ENCODE measurements at regions not wholly inside any gene's neighbourhood (a gene's known extent, or its start where the extent isn't known, plus 50 kb on each side); places are given as distances from the start of the nearest gene placed in this dataset.

GRCh38 chr5:33346534-33346933 is 94.2 kb upstream of the TARS1 start:
- H3K27ac Mint-ChIP-seq, result no peak overlapping the region
- no peak for DNase-seq
- no peaks in the 10 kb centered on the region for H3K4me1 Mint-ChIP-seq (ENCODE audit: low read depth)
- H3K27me3 Mint-ChIP-seq, result no peaks in the 10 kb centered on the region
- no peaks in the 10 kb centered on the region for H3K36me3 Mint-ChIP-seq (ENCODE audit: low read depth)
- no peaks in the 10 kb centered on the region for H3K9me3 Mint-ChIP-seq
- no peak overlapping the region for H3K4me3 Mint-ChIP-seq

DNA sequence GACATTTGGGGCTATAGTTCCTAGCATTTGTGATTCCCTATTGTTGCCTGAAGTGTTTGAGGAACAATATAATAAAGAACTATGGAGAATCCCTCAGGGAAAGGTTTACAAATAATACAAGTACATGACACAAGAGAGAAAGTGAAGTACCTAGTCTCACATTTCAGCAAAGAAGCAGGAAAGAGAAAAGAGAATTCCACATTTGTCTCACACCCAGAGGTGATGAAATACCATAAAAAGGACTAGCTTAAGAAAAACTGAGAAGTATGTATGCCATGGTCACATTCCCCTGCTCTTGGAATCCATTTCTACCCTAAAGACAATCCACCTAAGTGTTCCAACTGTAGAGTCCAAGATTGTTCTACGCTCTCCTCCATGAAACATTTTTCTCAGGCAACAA is 79.0 kb upstream of the TARS1 start:
- H3K4me3 Mint-ChIP-seq, result no peak overlapping the region
- no peaks in the 10 kb centered on the region for H3K36me3 Mint-ChIP-seq (ENCODE audit: low read depth)
- H3K4me1 Mint-ChIP-seq (ENCODE audit: low read depth), result peaks cover 3% of the 10 kb centered on the region
- DNase-seq, result no peak
- H3K27ac Mint-ChIP-seq, result no peak overlapping the region
- peaks cover 3% of the 10 kb centered on the region for H3K27me3 Mint-ChIP-seq
- H3K9me3 Mint-ChIP-seq, result peaks cover 3% of the 10 kb centered on the region

GRCh38 chr5:33362915-33363314 is 77.8 kb upstream of the TARS1 start:
- Mint-ChIP-seq H3K4me1 (ENCODE audit: low read depth) (peaks cover 3% of the 10 kb centered on the region), H3K4me3 (no peak overlapping the region), H3K27me3 (peaks cover 3% of the 10 kb centered on the region), H3K9me3 (peaks cover 3% of the 10 kb centered on the region), H3K36me3 (ENCODE audit: low read depth) (no peaks in the 10 kb centered on the region), H3K27ac (no peak overlapping the region)
- no peak for DNase-seq

GRCh38 chr5:33363537-33363936 is 77.2 kb upstream of the TARS1 start:
- Mint-ChIP-seq H3K4me1 (ENCODE audit: low read depth) (peaks cover 3% of the 10 kb centered on the region), H3K4me3 (no peak overlapping the region), H3K27me3 (peaks cover 3% of the 10 kb centered on the region), H3K36me3 (ENCODE audit: low read depth) (no peaks in the 10 kb centered on the region), H3K9me3 (peaks cover 3% of the 10 kb centered on the region), H3K27ac (no peak overlapping the region)
- no peak for DNase-seq

GRCh38 chr5:33364406-33364805 is 76.4 kb upstream of the TARS1 start:
- no peak for DNase-seq
- no peaks in the 10 kb centered on the region for H3K36me3 Mint-ChIP-seq (ENCODE audit: low read depth)
- H3K27ac Mint-ChIP-seq, result no peak overlapping the region
- peaks cover 3% of the 10 kb centered on the region for H3K9me3 Mint-ChIP-seq
- peaks cover 3% of the 10 kb centered on the region for H3K4me1 Mint-ChIP-seq (ENCODE audit: low read depth)
- H3K4me3 Mint-ChIP-seq, result no peak overlapping the region
- peaks cover 3% of the 10 kb centered on the region for H3K27me3 Mint-ChIP-seq

GRCh38 chr5:33367416-33367815 is 73.3 kb upstream of the TARS1 start:
- Mint-ChIP-seq H3K27ac (no peak overlapping the region), H3K36me3 (ENCODE audit: low read depth) (no peaks in the 10 kb centered on the region), H3K27me3 (peaks cover 3% of the 10 kb centered on the region), H3K9me3 (peaks cover 3% of the 10 kb centered on the region), H3K4me1 (ENCODE audit: low read depth) (peaks cover 3% of the 10 kb centered on the region), H3K4me3 (no peak overlapping the region)
- DNase-seq, result no peak

- Mint-ChIP-seq H3K9me3 (peaks cover 3% of the 10 kb centered on the region), H3K36me3 (ENCODE audit: low read depth) (no peaks in the 10 kb centered on the region), H3K4me3 (no peak overlapping the region), H3K27ac (no peak overlapping the region), H3K27me3 (peaks cover 3% of the 10 kb centered on the region), H3K4me1 (ENCODE audit: low read depth) (no peaks in the 10 kb centered on the region)
- no peak for DNase-seq
Observed at GRCh38 chr5:33369485-33370465, 71.0 kb upstream of the TARS1 start.

DNA sequence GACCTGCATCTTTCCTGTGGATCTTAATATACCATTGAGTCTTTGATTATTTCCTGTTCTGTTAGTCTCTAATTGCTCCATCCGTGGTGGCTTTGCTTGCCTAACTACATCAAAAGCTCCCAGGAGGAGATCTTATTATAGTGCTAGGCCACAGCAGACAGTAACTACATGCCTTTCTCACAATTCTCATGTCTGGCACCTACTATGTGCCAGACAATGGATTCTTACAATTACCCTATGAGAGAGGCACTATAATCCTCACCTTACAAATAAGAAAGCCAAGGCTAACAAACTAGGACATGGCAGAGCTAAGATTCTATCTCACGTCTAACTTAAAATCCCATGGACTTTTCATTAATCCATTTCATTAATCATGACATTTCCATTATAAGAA is 70.3 kb upstream of the TARS1 start:
- H3K27me3 Mint-ChIP-seq, result peaks cover 3% of the 10 kb centered on the region
- H3K4me1 Mint-ChIP-seq (ENCODE audit: low read depth), result no peaks in the 10 kb centered on the region
- no peak for DNase-seq
- H3K9me3 Mint-ChIP-seq, result peaks cover 3% of the 10 kb centered on the region
- no peak overlapping the region for H3K4me3 Mint-ChIP-seq
- H3K27ac Mint-ChIP-seq, result no peak overlapping the region
- H3K36me3 Mint-ChIP-seq (ENCODE audit: low read depth), result no peaks in the 10 kb centered on the region

DNA sequence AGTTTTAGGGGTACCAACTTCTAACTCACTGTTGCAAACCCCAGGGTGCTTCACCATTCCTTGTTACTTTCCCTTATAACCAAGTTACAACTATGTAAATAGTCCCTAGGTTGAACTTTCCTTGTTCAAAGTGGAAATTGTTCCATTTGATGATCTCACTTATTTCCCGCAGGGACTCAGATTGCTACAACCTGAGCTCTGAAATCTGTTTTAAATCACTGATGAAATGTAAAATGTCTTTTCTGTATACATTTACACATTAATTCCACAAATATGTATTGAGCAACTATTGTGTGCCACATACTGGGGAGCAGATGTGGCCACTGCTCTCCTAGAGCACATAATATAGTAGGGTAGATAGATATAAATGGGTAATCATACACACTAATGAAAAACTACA is 69.1 kb upstream of the TARS1 start:
- Mint-ChIP-seq H3K9me3 (no peaks in the 10 kb centered on the region), H3K4me1 (ENCODE audit: low read depth) (no peaks in the 10 kb centered on the region), H3K27me3 (no peaks in the 10 kb centered on the region), H3K36me3 (ENCODE audit: low read depth) (no peaks in the 10 kb centered on the region), H3K4me3 (no peak overlapping the region), H3K27ac (no peak overlapping the region)
- no peak for DNase-seq

- DNase-seq, result no peak
- no peak overlapping the region for H3K27ac Mint-ChIP-seq
- H3K4me3 Mint-ChIP-seq, result no peak overlapping the region
- no peaks in the 10 kb centered on the region for H3K36me3 Mint-ChIP-seq (ENCODE audit: low read depth)
- no peaks in the 10 kb centered on the region for H3K9me3 Mint-ChIP-seq
- H3K27me3 Mint-ChIP-seq, result no peaks in the 10 kb centered on the region
- H3K4me1 Mint-ChIP-seq (ENCODE audit: low read depth), result no peaks in the 10 kb centered on the region
Observed at GRCh38 chr5:33372721-33373472, 67.9 kb upstream of the TARS1 start.

DNA sequence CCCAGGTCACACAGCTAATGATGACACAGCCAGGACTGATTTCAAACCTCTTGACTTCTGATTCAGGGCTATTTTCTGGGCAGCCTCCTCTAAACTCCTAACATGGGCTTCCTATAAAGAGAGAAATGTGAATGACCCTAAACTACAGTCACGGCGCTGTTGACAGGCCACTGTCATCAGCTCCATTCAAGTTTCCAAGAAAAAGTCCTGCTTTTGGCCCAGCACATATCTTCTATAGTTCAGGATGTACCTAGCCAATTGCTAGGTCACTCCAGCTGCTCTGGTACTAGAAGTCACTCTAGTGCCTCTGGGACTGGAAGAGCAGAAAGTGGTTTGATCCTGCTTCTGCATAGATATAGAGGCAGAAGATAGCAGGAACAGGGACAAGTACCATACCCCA is 64.9 kb upstream of the TARS1 start:
- Mint-ChIP-seq H3K9me3 (no peaks in the 10 kb centered on the region), H3K27ac (no peak overlapping the region), H3K27me3 (peaks cover 5% of the 10 kb centered on the region), H3K4me1 (ENCODE audit: low read depth) (no peaks in the 10 kb centered on the region), H3K36me3 (ENCODE audit: low read depth) (no peaks in the 10 kb centered on the region), H3K4me3 (no peak overlapping the region)
- DNase-seq, result no peak

GRCh38 chr5:33379757-33380156 is 61.0 kb upstream of the TARS1 start:
- Mint-ChIP-seq H3K27me3 (peaks cover 23% of the 10 kb centered on the region), H3K36me3 (ENCODE audit: low read depth) (no peaks in the 10 kb centered on the region), H3K4me1 (ENCODE audit: low read depth) (no peaks in the 10 kb centered on the region), H3K4me3 (no peak overlapping the region), H3K27ac (no peak overlapping the region), H3K9me3 (peaks cover 8% of the 10 kb centered on the region)
- no peak for DNase-seq

- no peak overlapping the region for H3K27ac Mint-ChIP-seq
- peaks cover 18% of the 10 kb centered on the region for H3K9me3 Mint-ChIP-seq
- H3K4me1 Mint-ChIP-seq (ENCODE audit: low read depth), result no peaks in the 10 kb centered on the region
- no peaks in the 10 kb centered on the region for H3K36me3 Mint-ChIP-seq (ENCODE audit: low read depth)
- H3K4me3 Mint-ChIP-seq, result no peak overlapping the region
- peaks cover 29% of the 10 kb centered on the region for H3K27me3 Mint-ChIP-seq
- no peak for DNase-seq
Observed at GRCh38 chr5:33381243-33381642, 59.5 kb upstream of the TARS1 start.

Measured in activated T-cell treated with anti-CD3 and anti-CD28 coated beads, Interleukin-2, amount 50 U/mL, for 24 hours (primary cell).